ENCODE measurements at regions not wholly inside any gene's neighbourhood (a gene's known extent, or its start where the extent isn't known, plus 50 kb on each side); places are given as distances from the start of the nearest gene placed in this dataset.
A peak's percentile ranks its signal among the peaks of the same experiment; 100 is the strongest.

DNA sequence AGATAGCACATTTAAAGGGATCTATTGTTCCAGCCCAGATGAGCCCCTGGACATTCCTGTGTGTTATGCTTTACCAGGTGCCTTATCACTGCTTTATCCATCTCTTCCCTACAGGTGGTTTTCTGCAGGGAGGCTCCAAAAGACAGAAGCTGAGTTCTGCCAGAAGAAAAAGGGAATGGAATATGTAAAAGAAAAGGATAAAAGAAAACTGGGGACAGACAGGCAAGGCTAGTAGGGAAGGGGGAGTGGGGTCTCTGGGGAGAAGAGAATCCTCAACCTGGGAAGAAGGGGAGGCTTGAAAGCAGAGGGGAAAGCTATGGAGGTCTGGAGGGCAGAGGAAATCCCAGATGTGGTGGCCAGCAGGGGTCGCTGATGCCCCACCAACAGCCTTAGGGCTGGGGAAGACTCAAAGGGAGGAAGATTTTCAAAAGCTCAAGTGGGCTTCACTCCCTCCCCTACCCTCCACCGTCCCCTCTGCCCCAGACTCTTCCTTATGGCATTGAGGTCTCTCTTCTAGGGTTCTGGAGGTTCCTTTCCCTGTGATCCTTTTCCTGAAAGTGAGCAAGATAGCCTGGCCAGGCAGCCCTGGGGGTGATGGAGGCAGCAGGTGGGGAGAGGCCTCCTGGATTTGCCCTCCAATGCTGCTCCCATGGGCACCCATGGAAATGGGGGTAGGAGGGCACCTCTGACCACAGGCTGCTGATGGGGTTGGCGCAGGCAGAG lies 178.1 kb upstream of the PKDCC start:
- intact Hi-C loops (cut with DNase I): loop anchor here (1.0 to 5.0 kb wide), 4 partner anchors 17 to 217 kb away; no protein-coding TSS in a partner anchor
- TF ChIP-seq, protein P1, sequence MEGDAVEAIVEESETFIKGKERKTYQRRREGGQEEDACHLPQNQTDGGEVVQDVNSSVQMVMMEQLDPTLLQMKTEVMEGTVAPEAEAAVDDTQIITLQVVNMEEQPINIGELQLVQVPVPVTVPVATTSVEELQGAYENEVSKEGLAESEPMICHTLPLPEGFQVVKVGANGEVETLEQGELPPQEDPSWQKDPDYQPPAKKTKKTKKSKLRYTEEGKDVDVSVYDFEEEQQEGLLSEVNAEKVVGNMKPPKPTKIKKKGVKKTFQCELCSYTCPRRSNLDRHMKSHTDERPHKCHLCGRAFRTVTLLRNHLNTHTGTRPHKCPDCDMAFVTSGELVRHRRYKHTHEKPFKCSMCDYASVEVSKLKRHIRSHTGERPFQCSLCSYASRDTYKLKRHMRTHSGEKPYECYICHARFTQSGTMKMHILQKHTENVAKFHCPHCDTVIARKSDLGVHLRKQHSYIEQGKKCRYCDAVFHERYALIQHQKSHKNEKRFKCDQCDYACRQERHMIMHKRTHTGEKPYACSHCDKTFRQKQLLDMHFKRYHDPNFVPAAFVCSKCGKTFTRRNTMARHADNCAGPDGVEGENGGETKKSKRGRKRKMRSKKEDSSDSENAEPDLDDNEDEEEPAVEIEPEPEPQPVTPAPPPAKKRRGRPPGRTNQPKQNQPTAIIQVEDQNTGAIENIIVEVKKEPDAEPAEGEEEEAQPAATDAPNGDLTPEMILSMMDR (IDR thresholded peaks at IDR 0.05): peak; percentile 88 to 94 (median 90)
- TF ChIP-seq EP300 (IDR thresholded peaks at IDR 0.05): no peak
- Histone ChIP-seq H3K9me3 (no peaks in the 10 kb centered on the region), H3K4me3 (no peak overlapping the region), H3K4me1 (peaks cover 0 to 33% (median 18%) of the 10 kb centered on the region in 4 donors), H3K36me3 (no peaks in the 10 kb centered on the region), H3K27ac (no peak overlapping the region), H3K27me3 (no peaks in the 10 kb centered on the region)
- 32% methylated on average over 3 of the region's 3 CpGs for WGBS, 2 donors
- peak; percentile 85 for DNase-seq

DNA sequence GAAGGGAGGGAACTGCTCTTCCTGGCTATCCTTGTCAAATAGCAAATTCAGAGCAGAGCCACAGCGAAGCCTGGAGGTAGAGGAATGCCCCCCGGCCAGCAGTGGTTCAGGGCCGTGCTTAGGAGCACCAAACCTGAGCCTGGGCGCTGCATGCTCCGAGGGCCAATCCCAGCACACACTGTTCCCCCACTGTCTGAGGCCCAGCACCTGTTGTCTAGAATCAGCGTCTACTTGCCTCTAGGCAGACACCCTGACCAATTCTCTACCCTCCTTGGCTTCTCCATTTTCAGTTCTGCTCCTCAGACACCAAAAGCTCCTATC lies 177.6 kb upstream of the PKDCC start:
- DNase-seq: no peak
- intact Hi-C loops (cut with DNase I): loop anchor here (5.0 kb wide), 2 partner anchors 57 to 97 kb away; no protein-coding TSS in a partner anchor
- peaks cover 0 to 33% (median 18%) of the 10 kb centered on the region in 4 donors for H3K4me1 ChIP-seq
- TF ChIP-seq, protein P1 (IDR thresholded peaks at IDR 0.05): no peak
- TF ChIP-seq EP300 (IDR thresholded peaks at IDR 0.05) (no peak), POLR2AphosphoS5 (IDR thresholded peaks at IDR 0.05) (no peak), POLR2A (IDR thresholded peaks at IDR 0.05) (no peak)
- H3K4me3 ChIP-seq: no peak overlapping the region
- no peak overlapping the region for H3K27ac ChIP-seq
- no peaks in the 10 kb centered on the region for H3K9me3 ChIP-seq
- H3K36me3 ChIP-seq: no peaks in the 10 kb centered on the region
- H3K27me3 ChIP-seq: no peaks in the 10 kb centered on the region
- 85 to 88% methylated on average over 6 of the region's 6 CpGs for WGBS, 2 donors

- H3K27me3 ChIP-seq: no peaks in the 10 kb centered on the region
- H3K9me3 ChIP-seq: no peaks in the 10 kb centered on the region
- no peak overlapping the region for H3K4me3 ChIP-seq
- no peak overlapping the region for H3K27ac ChIP-seq
- 64 to 80% methylated on average over 9 of the region's 9 CpGs for WGBS, 2 donors
- no peak for DNase-seq
- peaks cover 0 to 33% (median 18%) of the 10 kb centered on the region in 4 donors for H3K4me1 ChIP-seq
- TF ChIP-seq, protein P1 (IDR thresholded peaks at IDR 0.05): no peak
- TF ChIP-seq POLR2AphosphoS5 (IDR thresholded peaks at IDR 0.05): no peak
- no peak for TF ChIP-seq POLR2A (IDR thresholded peaks at IDR 0.05)
- TF ChIP-seq EP300 (IDR thresholded peaks at IDR 0.05): no peak
- intact Hi-C loops (cut with DNase I): loop anchor here (5.0 kb wide), 2 partner anchors 56 to 96 kb away; no protein-coding TSS in a partner anchor
- H3K36me3 ChIP-seq: no peaks in the 10 kb centered on the region
These were observed 176.7 kb upstream of the PKDCC start for GRCh38 chr2:41871080-41871479.

GRCh38 chr2:41872646-41873045 lies 175.2 kb upstream of the PKDCC start:
- H3K4me3 ChIP-seq: no peak overlapping the region
- WGBS, 2 donors: 70 to 78% methylated on average over 3 of the region's 3 CpGs
- no peaks in the 10 kb centered on the region for H3K27me3 ChIP-seq
- intact Hi-C loops (cut with DNase I): loop anchor here (5.0 kb wide), 2 partner anchors 55 to 95 kb away; no protein-coding TSS in a partner anchor
- H3K9me3 ChIP-seq: no peaks in the 10 kb centered on the region
- peaks cover 0 to 33% (median 18%) of the 10 kb centered on the region in 4 donors for H3K4me1 ChIP-seq
- no peak overlapping the region for H3K27ac ChIP-seq
- TF ChIP-seq, protein P1 (IDR thresholded peaks at IDR 0.05): no peak
- TF ChIP-seq EP300 (IDR thresholded peaks at IDR 0.05): no peak
- no peak for TF ChIP-seq POLR2AphosphoS5 (IDR thresholded peaks at IDR 0.05)
- TF ChIP-seq POLR2A (IDR thresholded peaks at IDR 0.05): no peak
- H3K36me3 ChIP-seq: no peaks in the 10 kb centered on the region
- DNase-seq: no peak

All from sigmoid colon (tissue), 6 donors.